Spleen (tissue), 11 donors: ENCODE measurements at regions not wholly inside any gene's neighbourhood (a gene's known extent, or its start where the extent isn't known, plus 50 kb on each side); places are given as distances from the start of the nearest gene placed in this dataset.

Experiments used
- DNase-seq: peaks from one replicate; pipeline ENCODE4 v3.0.0-alpha.2; 2020
- H3K27ac ChIP-seq, 8 donors: fragments of 200-600 bp; sonication (generic) in 7 of 8; 1 replicate in 4 of 8; 2 replicates in 4 of 8; pipeline versions ENCODE4 v1.5.0 to v1.8.0; 2016 to 2021; ENCODE audit warnings: inconsistent platforms in 4 of 8, mild to moderate bottlenecking in 4 of 8, moderate library complexity in 1 of 8
- H3K27me3 ChIP-seq, 7 donors: fragments of 200-600 bp; sonication (generic) in 6 of 7; replicated peaks in 1 of 7; 1 replicate in 4 of 7; 2 replicates in 3 of 7; pipeline versions ENCODE4 v1.5.0 to v1.8.0; 2016 to 2021; ENCODE audit warnings: inconsistent platforms in 3 of 7, mild to moderate bottlenecking in 1 of 7
- H3K36me3 ChIP-seq, 6 donors: fragments of 200-600 bp; sonication (generic) in 5 of 6; 1 replicate in 4 of 6; 2 replicates in 2 of 6; pipeline versions ENCODE4 v1.5.0 to v1.8.0; 2016 to 2021; ENCODE audit warnings: inconsistent platforms in 2 of 6
- H3K4me1 ChIP-seq, 6 donors: fragments of 200-600 bp; sonication (generic) in 5 of 6; 1 replicate in 3 of 6; 2 replicates in 3 of 6; pipeline versions ENCODE4 v1.5.0 to v1.8.0; 2016 to 2021; ENCODE audit warnings: inconsistent platforms in 3 of 6
- H3K4me3 ChIP-seq, 8 donors: fragments of 200-600 bp; sonication (generic) in 7 of 8; 1 replicate in 4 of 8; 2 replicates in 4 of 8; pipeline versions ENCODE4 v1.5.0 to v1.8.0; 2016 to 2021; ENCODE audit warnings: inconsistent platforms in 4 of 8, mild to moderate bottlenecking in 4 of 8, moderate library complexity in 2 of 8
- H3K9me3 ChIP-seq, 8 donors: fragments of 200-600 bp; sonication (generic) in 7 of 8; 1 replicate in 4 of 8; 2 replicates in 4 of 8; pipeline versions ENCODE4 v1.5.0 to v1.8.0; 2016 to 2021; ENCODE audit warnings: inconsistent platforms in 4 of 8
- CTCF ChIP-seq, 11 experiments: fragments of 200-600 bp in 7 of 11; fragments of 450-650 bp in 4 of 11; sonication (generic) in 4 of 11; IDR thresholded peaks in 8 of 11; conservative IDR thresholded peaks in 3 of 11; 1 replicate in 7 of 11; 2 replicates in 4 of 11; pipeline versions ENCODE4 v1.4.0 to v1.8.0; 2016 to 2021; ENCODE audit warnings: antibody characterized with exemption in 11 of 11, inconsistent platforms in 4 of 11, mild to moderate bottlenecking in 1 of 11
- POLR2A ChIP-seq, 3 donors: fragments of 450-650 bp; IDR thresholded peaks; one replicate each; pipeline ENCODE4 v1.5.1; 2017; ENCODE audit warnings: antibody characterized with exemption in 3 of 3, mild to moderate bottlenecking in 1 of 3
- POLR2AphosphoS5 ChIP-seq, 3 donors: sonication (generic); formaldehyde crosslinking; IDR thresholded peaks; one replicate each; pipeline ENCODE4 v1.5.1; 2017; ENCODE audit warnings: antibody characterized with exemption in 3 of 3
- WGBS, 5 donors: extraction: QIAGEN DNeasy Blood & Tissue Kit in 3 of 5; methylation state at CpG; one replicate each; pipeline versions ENCODE4 v1.1.5 to v1.1.7; 2013 to 2018; 5-methylcytosine and 5-hydroxymethylcytosine counted together
- intact Hi-C: fragments of 100-400 bp; cut with DNase I; formaldehyde crosslinking; loops from one replicate; pipeline ENCODE4 v1.15.0; 2023; ENCODE audit warnings: low total_unique reads
- donor health status: healthy with polysubstance abuse.
- donor health status: DM: no; HTN: no; CAD: no; lungs with moderate emphysema.
- donor health status: DM: no; HTN: no; CAD: no.
- donor health status: Bipolar disorder and iron deficiency.
- donor health status: healthy.
- donor health status: DM: no; HTN: no; CAD: no.
- donor health status: DM: yes; HTN: yes; CAD: no.

- Histone ChIP-seq H3K4me3 (no peak overlapping the region), H3K27ac (no peak overlapping the region), H3K27me3 (no peaks in the 10 kb centered on the region), H3K36me3 (no peaks in the 10 kb centered on the region), H3K9me3 (peaks cover 0 to 28% (median 13%) of the 10 kb centered on the region in 8 donors), H3K4me1 (no peaks in the 10 kb centered on the region)
- intact Hi-C loops: no loop called here
- 76 to 89% (median 87%) methylated on average over 2 of the region's 2 CpGs for WGBS, 5 donors
- DNase-seq: no peak
- no peak for TF ChIP-seq POLR2A (IDR thresholded peaks at IDR 0.05)
Observed at GRCh38 chr13:73310366-73310765, 251.6 kb downstream of the KLF5 start.

GRCh38 chr13:73307481-73307880, 248.7 kb downstream of the KLF5 start:
- H3K4me3 ChIP-seq: no peak overlapping the region
- no peaks in the 10 kb centered on the region for H3K36me3 ChIP-seq
- peaks cover 0 to 5% (median 0%) of the 10 kb centered on the region in 8 donors for H3K9me3 ChIP-seq
- H3K27ac ChIP-seq: no peak overlapping the region
- intact Hi-C loops: no loop called here
- H3K27me3 ChIP-seq: no peaks in the 10 kb centered on the region
- H3K4me1 ChIP-seq: no peaks in the 10 kb centered on the region
- whole genome bisulfite sequencing, 5 donors: 75 to 95% (median 85%) methylated on average over 1 of the region's 1 CpG
- TF ChIP-seq POLR2AphosphoS5 (IDR thresholded peaks at IDR 0.05): no peak
- TF ChIP-seq CTCF (IDR thresholded peaks at IDR 0.05 in 8 of 11, conservative IDR thresholded peaks at IDR 0.05 in 3 of 11): no peak
- TF ChIP-seq POLR2A (IDR thresholded peaks at IDR 0.05): no peak
- DNase-seq: no peak

GRCh38 chr13:73306688-73307087, 247.9 kb downstream of the KLF5 start:
- H3K27me3 ChIP-seq: no peaks in the 10 kb centered on the region
- no peak overlapping the region for H3K27ac ChIP-seq
- 80 to 96% (median 85%) methylated on average over 1 of the region's 1 CpG for WGBS, 5 donors
- H3K36me3 ChIP-seq: no peaks in the 10 kb centered on the region
- H3K4me3 ChIP-seq: no peak overlapping the region
- H3K4me1 ChIP-seq: no peaks in the 10 kb centered on the region
- no peaks in the 10 kb centered on the region for H3K9me3 ChIP-seq
- DNase-seq: no peak
- intact Hi-C loops: no loop called here
- no peak for TF ChIP-seq POLR2A (IDR thresholded peaks at IDR 0.05)
- TF ChIP-seq POLR2AphosphoS5 (IDR thresholded peaks at IDR 0.05): no peak
- no peak for TF ChIP-seq CTCF (IDR thresholded peaks at IDR 0.05 in 8 of 11, conservative IDR thresholded peaks at IDR 0.05 in 3 of 11)

- WGBS, 5 donors: 55 to 82% (median 62%) methylated on average over 2 of the region's 2 CpGs
Observed at GRCh38 chr13:73304442-73304841, 245.6 kb downstream of the KLF5 start.

More at GRCh38 chr13:73304442-73304841, 245.6 kb downstream of the KLF5 start:
- intact Hi-C loops: no loop called here
- DNase-seq: no peak
- Histone ChIP-seq H3K4me3 (no peak overlapping the region), H3K27me3 (no peaks in the 10 kb centered on the region), H3K27ac (no peak overlapping the region), H3K36me3 (no peaks in the 10 kb centered on the region), H3K9me3 (no peaks in the 10 kb centered on the region), H3K4me1 (no peaks in the 10 kb centered on the region)
- no peak for TF ChIP-seq POLR2AphosphoS5 (IDR thresholded peaks at IDR 0.05)
- TF ChIP-seq POLR2A (IDR thresholded peaks at IDR 0.05): no peak
- TF ChIP-seq CTCF (IDR thresholded peaks at IDR 0.05 in 8 of 11, conservative IDR thresholded peaks at IDR 0.05 in 3 of 11): no peak
